GM12878 (cell line): ENCODE measurements at regions not wholly inside any gene's neighbourhood (a gene's known extent, or its start where the extent isn't known, plus 50 kb on each side); places are given as distances from the start of the nearest gene placed in this dataset.

Experiments
- ATAC-seq: fragments of 200-7000 bp; cut with Tn5 transposase; 3 replicates; pipeline ENCODE4 v1.9.1; 2020; ENCODE audit warnings: mild to moderate bottlenecking, moderate library complexity
- BruUV-seq: library from RNA; stranded (reverse); fragments of 400-500 nt; replicated peaks from 2 replicates; lab custom pipeline; 2021; lab: Mats Ljungman, UMichigan
- CTCF ChIA-PET: fragments of 300-600 bp; sonication (Branson Sonifier 250); formaldehyde crosslinking; extraction: SDS; loops from one replicate; lab custom pipeline; 2021; ENCODE audit warnings: inconsistent platforms; lab: Yijun Ruan, JAX
- POLR2A ChIA-PET: fragments of 350-600 bp; formaldehyde crosslinking; extraction: SDS; loops from one replicate; lab custom pipeline; 2021; ENCODE audit warnings: inconsistent platforms; lab: Charles Lee
- RAD21 ChIA-PET: fragments of 300-600 bp; sonication (Branson Sonifier 250); formaldehyde crosslinking; loops from one replicate; lab custom pipeline; 2023; ENCODE audit warnings: antibody characterized with exemption; ENCODE audit not compliant: unreplicated experiment; lab: Charles Lee
- SMC1A ChIA-PET: fragments of 300-600 bp; sonication (Branson Sonifier 250); formaldehyde crosslinking; loops from one replicate; lab custom pipeline; 2023; ENCODE audit not compliant: unreplicated experiment, uncharacterized antibody; lab: Charles Lee
- DNase-seq: peaks from one replicate; pipeline ENCODE4 v3.0.0-alpha.2; 2011; ENCODE audit warnings: low read depth, low spot score
- FAIRE-seq: peaks from 3 replicates; lab custom pipeline; 2011; peaks lifted over from hg19 to GRCh38; lab: Jason Lieb, UNC
- H2AFZ ChIP-seq: 2 replicates; pipeline ENCODE4 v1.6.0; 2011; ENCODE audit warnings: low read depth, low read length, control low read depth; ENCODE audit not compliant: control insufficient read depth
- H3K27ac ChIP-seq: 2 replicates; pipeline ENCODE4 v1.5.1; 2011; ENCODE audit warnings: control low read depth; ENCODE audit not compliant: control insufficient read depth, insufficient read depth
- H3K27me3 ChIP-seq, 2 experiments: replicated peaks in 1 of 2; 2 replicates each; pipeline versions ENCODE4 v1.6.0 to v1.6.1; 2011; ENCODE audit warnings: low read length in 1 of 2; ENCODE audit not compliant: control insufficient read depth in 2 of 2, insufficient read depth in 2 of 2
- H3K36me3 ChIP-seq, 2 experiments: 2 replicates each; pipeline ENCODE4 v1.5.1; 2011; ENCODE audit warnings: low read length in 1 of 2; ENCODE audit not compliant: control insufficient read depth in 2 of 2, insufficient read depth in 2 of 2
- H3K4me1 ChIP-seq: 2 replicates; pipeline ENCODE4 v1.6.1; 2011; ENCODE audit warnings: mild to moderate bottlenecking, low read length, moderate library complexity, mixed read lengths; ENCODE audit not compliant: control insufficient read depth, insufficient read depth
- H3K4me2 ChIP-seq: 2 replicates; pipeline ENCODE4 v1.6.0; 2011; ENCODE audit warnings: control low read depth; ENCODE audit not compliant: control insufficient read depth, insufficient read depth
- H3K4me3 ChIP-seq: fragments of 200-600 bp; sonication (generic); 2 replicates; pipeline ENCODE4 v1.5.1; 2016
- H3K79me2 ChIP-seq: 2 replicates; pipeline ENCODE4 v1.6.0; 2011; ENCODE audit warnings: low read length; ENCODE audit not compliant: control insufficient read depth, insufficient read depth
- H3K9ac ChIP-seq: 2 replicates; pipeline ENCODE4 v1.8.0; 2011; ENCODE audit warnings: low read length, control low read depth, mixed read lengths; ENCODE audit not compliant: control insufficient read depth, insufficient read depth
- H3K9me3 ChIP-seq: replicated peaks from 3 replicates; pipeline ENCODE4 v1.5.1; 2011; ENCODE audit warnings: mild to moderate bottlenecking, low read length; ENCODE audit not compliant: control insufficient read depth, insufficient read depth
- H4K20me1 ChIP-seq: 2 replicates; pipeline ENCODE4 v1.6.0; 2011; ENCODE audit not compliant: control insufficient read depth, insufficient read depth
- IKZF1 ChIP-seq: fragments of 450-650 bp; conservative IDR thresholded peaks from 2 replicates; pipeline ENCODE4 v1.6.1; 2017; ENCODE audit warnings: antibody characterized with exemption, mild to moderate bottlenecking
- NFYB ChIP-seq: IDR thresholded peaks from 2 replicates; pipeline ENCODE4 v1.6.1; 2011; ENCODE audit warnings: low read depth, mild to moderate bottlenecking, low read length, improper control_type of control experiment, moderate library complexity; ENCODE audit not compliant: insufficient read depth
- PAX5 ChIP-seq: IDR thresholded peaks from 2 replicates; pipeline ENCODE4 v1.6.1; 2011; ENCODE audit warnings: low read depth, low read length, borderline replicate concordance
- RELA ChIP-seq: fragments of 450-650 bp; IDR thresholded peaks from 2 replicates; pipeline ENCODE4 v1.8.0; 2014; ENCODE audit warnings: borderline replicate concordance; ENCODE audit not compliant: partially characterized antibody
- SMC3 ChIP-seq: IDR thresholded peaks from 2 replicates; pipeline ENCODE4 v1.6.1; 2011; ENCODE audit warnings: low read length, improper control_type of control experiment, borderline replicate concordance
- TAF1 ChIP-seq: IDR thresholded peaks from 2 replicates; pipeline ENCODE4 v1.6.1; 2011; ENCODE audit warnings: mild to moderate bottlenecking, low read depth, low read length, borderline replicate concordance
- ZBTB4 ChIP-seq: fragments of 450-650 bp; formaldehyde crosslinking; IDR thresholded peaks from 2 replicates; pipeline ENCODE4 v1.4.0; 2022; ENCODE audit warnings: mild to moderate bottlenecking, moderate library complexity
- ZSCAN29 ChIP-seq: fragments of 450-650 bp; IDR thresholded peaks from 2 replicates; pipeline ENCODE4 v1.6.1; 2017; ENCODE audit warnings: mild to moderate bottlenecking, moderate library complexity
- WGBS: methylation state at CpG from one replicate; pipeline ENCODE4 v1.1.6; 2016; ENCODE audit warnings: low lambda C conversion rate; ENCODE audit not compliant: insufficient replicate concordance, insufficient coverage; ENCODE audit errors: missing lambda C conversion rate; 5-methylcytosine and 5-hydroxymethylcytosine counted together
- in situ Hi-C: fragments of 300-500 bp; cut with MboI; formaldehyde crosslinking; loops from 9 replicates; pipeline ENCODE4 v1.14.3; 2018; ENCODE audit warnings: mixed read lengths
- intact Hi-C: fragments of 100-400 bp; cut with micrococcal nuclease; formaldehyde crosslinking; loops from one replicate; pipeline ENCODE4 v1.14.2; 2022; ENCODE audit not compliant: unreplicated experiment
- TF ChIP-seq, protein P1 (sequence below): IDR thresholded peaks from 2 replicates; pipeline ENCODE4 v1.6.1; 2011; ENCODE audit warnings: borderline replicate concordance, low read depth, mild to moderate bottlenecking, moderate library complexity, mixed read lengths, low read length; ENCODE audit not compliant: insufficient read depth; ENCODE audit errors: extremely low read length
- TF ChIP-seq, protein P2 (sequence below): fragments of 450-650 bp; IDR thresholded peaks from 2 replicates; pipeline ENCODE4 v1.6.1; 2017; ENCODE audit warnings: mild to moderate bottlenecking

GRCh38 chr3:21803604-21804003, 52.6 kb upstream of the ZNF385D start:
- H3K27me3 ChIP-seq: no peaks in the 10 kb centered on the region
- DNase-seq (no peak), ATAC-seq (no peak), FAIRE-seq (no peak)
- H3K9me3 ChIP-seq: no peaks in the 10 kb centered on the region
- H3K79me2 ChIP-seq: no peaks in the 10 kb centered on the region
- CTCF ChIA-PET: no interaction called here
- POLR2A ChIA-PET: no interaction called here
- WGBS: 0% methylated on average over 1 of the region's 1 CpG
- RAD21 ChIA-PET: no interaction called here
- H3K4me2 ChIP-seq: no peak overlapping the region
- BruUV-seq: no TSS peak
- H3K9ac ChIP-seq: no peak overlapping the region
- H3K4me3 ChIP-seq: no peak overlapping the region
- no peak overlapping the region for H3K27ac ChIP-seq
- intact Hi-C loops (no loop called here), in situ Hi-C loops (no loop called here)
- TF ChIP-seq ZSCAN29 (no peak), PAX5 (no peak), TAF1 (no peak), ZBTB4 (CRISPR knock-in tag) (no peak), RELA (no peak), SMC3 (no peak), NFYB (no peak), IKZF1 (no peak)
- TF ChIP-seq, protein P1, sequence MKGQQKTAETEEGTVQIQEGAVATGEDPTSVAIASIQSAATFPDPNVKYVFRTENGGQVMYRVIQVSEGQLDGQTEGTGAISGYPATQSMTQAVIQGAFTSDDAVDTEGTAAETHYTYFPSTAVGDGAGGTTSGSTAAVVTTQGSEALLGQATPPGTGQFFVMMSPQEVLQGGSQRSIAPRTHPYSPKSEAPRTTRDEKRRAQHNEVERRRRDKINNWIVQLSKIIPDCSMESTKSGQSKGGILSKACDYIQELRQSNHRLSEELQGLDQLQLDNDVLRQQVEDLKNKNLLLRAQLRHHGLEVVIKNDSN: no peak
- TF ChIP-seq, protein P2, sequence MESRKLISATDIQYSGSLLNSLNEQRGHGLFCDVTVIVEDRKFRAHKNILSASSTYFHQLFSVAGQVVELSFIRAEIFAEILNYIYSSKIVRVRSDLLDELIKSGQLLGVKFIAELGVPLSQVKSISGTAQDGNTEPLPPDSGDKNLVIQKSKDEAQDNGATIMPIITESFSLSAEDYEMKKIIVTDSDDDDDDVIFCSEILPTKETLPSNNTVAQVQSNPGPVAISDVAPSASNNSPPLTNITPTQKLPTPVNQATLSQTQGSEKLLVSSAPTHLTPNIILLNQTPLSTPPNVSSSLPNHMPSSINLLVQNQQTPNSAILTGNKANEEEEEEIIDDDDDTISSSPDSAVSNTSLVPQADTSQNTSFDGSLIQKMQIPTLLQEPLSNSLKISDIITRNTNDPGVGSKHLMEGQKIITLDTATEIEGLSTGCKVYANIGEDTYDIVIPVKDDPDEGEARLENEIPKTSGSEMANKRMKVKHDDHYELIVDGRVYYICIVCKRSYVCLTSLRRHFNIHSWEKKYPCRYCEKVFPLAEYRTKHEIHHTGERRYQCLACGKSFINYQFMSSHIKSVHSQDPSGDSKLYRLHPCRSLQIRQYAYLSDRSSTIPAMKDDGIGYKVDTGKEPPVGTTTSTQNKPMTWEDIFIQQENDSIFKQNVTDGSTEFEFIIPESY: no peak
- H4K20me1 ChIP-seq: no peaks in the 10 kb centered on the region
- H3K36me3 ChIP-seq: no peaks in the 10 kb centered on the region
- H2AFZ ChIP-seq: no peak overlapping the region
- SMC1A ChIA-PET: no interaction called here
- no peaks in the 10 kb centered on the region for H3K4me1 ChIP-seq
